AG09319 (cell line): ENCODE measurements at regions not wholly inside any gene's neighbourhood (a gene's known extent, or its start where the extent isn't known, plus 50 kb on each side); places are given as distances from the start of the nearest gene placed in this dataset.

ENCODE experiments used
- DNase-seq: peaks from one replicate; pipeline ENCODE4 v3.0.0-alpha.2; 2010; ENCODE audit warnings: low read depth; ENCODE audit errors: extremely low read depth
- CTCF ChIP-seq: IDR thresholded peaks from 2 replicates; pipeline ENCODE4 v1.5.1; 2011; ENCODE audit warnings: low read depth, mild to moderate bottlenecking, inconsistent platforms, low read length, moderate library complexity

- TF ChIP-seq CTCF = no peak
- DNase-seq = no peak
Observed at GRCh38 chr1:29433830-29434229, 197.5 kb downstream of the PTPRU start.

DNA sequence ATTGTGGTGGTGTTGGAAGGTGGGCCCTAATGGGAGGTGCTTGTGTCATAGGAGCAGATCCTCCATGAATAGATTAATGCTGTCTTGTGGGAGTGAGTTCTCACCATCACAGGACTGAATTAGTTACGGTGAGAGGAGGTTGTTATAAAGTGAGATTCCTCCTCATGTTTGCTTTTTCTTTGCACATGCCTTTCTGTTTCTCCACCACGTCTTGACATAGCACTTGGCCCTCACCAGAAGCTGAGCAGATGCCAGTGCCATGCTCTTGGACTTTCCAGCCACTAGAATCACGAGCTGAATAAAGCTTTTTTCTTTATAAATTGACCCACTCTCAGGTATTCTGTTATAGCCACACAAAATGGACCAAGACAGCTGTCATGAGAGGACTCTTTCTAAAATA, 194.8 kb downstream of the PTPRU start:
- no peak for DNase-seq
- TF ChIP-seq CTCF = no peak

DNA sequence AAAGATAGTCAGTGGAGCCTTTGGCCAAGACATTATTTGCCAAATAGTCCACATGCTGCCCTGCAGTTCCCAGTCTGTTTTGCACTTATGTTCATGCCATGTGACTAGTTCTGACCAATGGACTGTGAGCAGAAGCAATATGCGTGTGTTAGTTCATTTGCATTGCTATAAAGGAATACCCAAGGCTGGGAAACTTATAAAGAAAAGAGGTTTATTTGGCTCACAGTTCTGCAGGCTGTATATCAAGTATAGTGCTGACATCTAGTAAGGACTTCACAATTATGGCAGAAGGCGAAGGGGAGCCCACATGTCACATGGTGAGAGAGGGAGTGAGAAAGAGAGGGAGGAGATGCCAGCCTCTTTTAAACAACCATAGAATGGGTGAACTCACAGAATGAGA, 193.3 kb downstream of the PTPRU start:
- no peak for TF ChIP-seq CTCF
- DNase-seq = no peak

GRCh38 chr1:29428997-29429396, 192.7 kb downstream of the PTPRU start:
- no peak for TF ChIP-seq CTCF
- no peak for DNase-seq

DNA sequence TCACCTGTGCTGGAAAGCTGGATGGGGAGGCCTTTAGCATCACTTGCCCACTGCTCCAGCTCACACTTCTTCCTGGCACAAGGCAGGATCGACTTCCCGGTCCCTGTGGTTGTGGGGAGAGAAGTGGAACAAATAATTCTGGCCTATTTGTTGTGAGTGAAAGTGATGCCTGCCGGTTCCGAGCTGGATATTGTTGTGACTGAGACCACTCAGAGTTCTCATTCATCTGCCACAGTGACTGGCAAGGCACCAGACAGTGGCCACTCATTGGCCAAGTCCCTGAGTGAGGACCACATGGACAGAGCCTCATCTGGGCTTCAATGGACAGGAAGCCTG, 191.9 kb downstream of the PTPRU start:
- no peak for DNase-seq

GRCh38 chr1:29427614-29428279, 191.4 kb downstream of the PTPRU start:
- TF ChIP-seq CTCF = no peak
- DNase-seq = no peak

More for the DNA sequence above, 191.9 kb downstream of the PTPRU start:
- no peak for TF ChIP-seq CTCF

DNA sequence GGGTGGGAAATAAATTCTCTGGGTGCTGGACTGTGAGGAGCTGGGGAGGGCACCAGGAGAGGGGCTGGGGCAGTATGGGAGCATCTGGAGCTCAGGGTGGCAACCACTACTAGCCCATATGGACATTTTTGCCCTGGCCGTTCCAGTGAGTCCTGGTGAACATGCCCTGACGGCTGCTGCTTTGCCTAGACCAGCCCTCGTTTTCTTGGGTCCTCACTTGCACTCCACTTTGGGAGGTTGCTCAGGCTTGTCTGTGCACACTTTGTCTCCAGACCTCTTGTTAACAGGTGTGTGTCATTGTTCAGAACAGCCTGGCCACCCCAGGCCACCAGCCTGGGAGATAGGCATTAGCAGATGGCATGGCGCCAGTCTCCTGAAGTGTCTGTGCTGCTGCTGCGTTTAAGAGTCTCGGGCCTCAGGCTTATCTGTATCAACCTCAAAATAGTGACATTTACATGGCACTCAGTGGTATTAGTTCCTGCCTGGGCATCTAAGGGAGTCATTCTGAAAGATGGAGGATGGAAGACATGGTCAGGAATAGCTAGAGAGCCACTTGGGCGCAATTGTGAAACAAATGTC, 190.5 kb downstream of the PTPRU start:
- TF ChIP-seq CTCF = no peak
- no peak for DNase-seq
